MG63 (cell line): ENCODE measurements at regions not wholly inside any gene's neighbourhood (a gene's known extent, or its start where the extent isn't known, plus 50 kb on each side); places are given as distances from the start of the nearest gene placed in this dataset.
"Not testable (repeated sequence)": the region's sequence is repeated elsewhere in the genome, so short reads cannot be mapped to it uniquely, and the experiment has no call there.

ENCODE experiments used
- DNase-seq: peaks from one replicate; pipeline ENCODE4 v3.0.0-alpha.2; 2020
- H3K27me3 ChIP-seq: fragments of 250-450 bp; sonication (Bioruptor Pico); 2 replicates; pipeline ENCODE4 v1.5.1; 2020; ENCODE audit warnings: mild to moderate bottlenecking, moderate library complexity
- H3K36me3 ChIP-seq: fragments of 250-450 bp; sonication (Bioruptor Pico); 2 replicates; pipeline ENCODE4 v1.5.1; 2020; ENCODE audit warnings: mild to moderate bottlenecking, moderate library complexity
- H3K4me3 ChIP-seq: fragments of 250-450 bp; sonication (Bioruptor Pico); 2 replicates; pipeline ENCODE4 v1.5.1; 2020; ENCODE audit warnings: mild to moderate bottlenecking, moderate library complexity
- H3K9me3 ChIP-seq: fragments of 250-450 bp; sonication (Bioruptor Pico); 2 replicates; pipeline ENCODE4 v1.5.1; 2020; ENCODE audit warnings: mild to moderate bottlenecking, moderate library complexity

- H3K36me3 ChIP-seq: no peaks in the 10 kb centered on the region
- no peaks in the 10 kb centered on the region for H3K27me3 ChIP-seq
- no peak overlapping the region for H3K4me3 ChIP-seq
- H3K9me3 ChIP-seq: no peaks in the 10 kb centered on the region
- DNase-seq: no peak
These were observed 966.1 kb downstream of the FSCB start for GRCh38 chr14:43540948-43541347.

GRCh38 chr14:43539210-43539609, 967.9 kb downstream of the FSCB start:
- no peak for DNase-seq
- Histone ChIP-seq H3K36me3 (no peaks in the 10 kb centered on the region), H3K9me3 (no peaks in the 10 kb centered on the region), H3K27me3 (no peaks in the 10 kb centered on the region), H3K4me3 (no peak overlapping the region)

- no peak overlapping the region for H3K4me3 ChIP-seq
- no peaks in the 10 kb centered on the region for H3K36me3 ChIP-seq
- H3K9me3 ChIP-seq: no peaks in the 10 kb centered on the region
- no peak for DNase-seq
- H3K27me3 ChIP-seq: no peaks in the 10 kb centered on the region
These were observed 971.7 kb downstream of the FSCB start for GRCh38 chr14:43535231-43535838.

- DNase-seq: no peak
- Histone ChIP-seq H3K36me3 (no peaks in the 10 kb centered on the region), H3K27me3 (no peaks in the 10 kb centered on the region), H3K4me3 (no peak overlapping the region), H3K9me3 (no peaks in the 10 kb centered on the region)
These were observed 974.2 kb downstream of the FSCB start for GRCh38 chr14:43532825-43533416.

- Histone ChIP-seq H3K27me3 (no peaks in the 10 kb centered on the region), H3K36me3 (no peaks in the 10 kb centered on the region), H3K9me3 (no peaks in the 10 kb centered on the region), H3K4me3 (no peak overlapping the region)
- DNase-seq: no peak
These were observed 978.8 kb downstream of the FSCB start for GRCh38 chr14:43528321-43528720.

- no peaks in the 10 kb centered on the region for H3K9me3 ChIP-seq
- no peaks in the 10 kb centered on the region for H3K36me3 ChIP-seq
- H3K27me3 ChIP-seq: no peaks in the 10 kb centered on the region
- DNase-seq: no peak
- no peak overlapping the region for H3K4me3 ChIP-seq
These were observed 981.4 kb downstream of the FSCB start for GRCh38 chr14:43525658-43526057.

GRCh38 chr14:43522901-43523300, 984.2 kb downstream of the FSCB start:
- Histone ChIP-seq H3K36me3 (no peaks in the 10 kb centered on the region), H3K4me3 (no peak overlapping the region), H3K27me3 (no peaks in the 10 kb centered on the region), H3K9me3 (no peaks in the 10 kb centered on the region)
- DNase-seq: no peak

GRCh38 chr14:43522191-43522590, 984.9 kb downstream of the FSCB start:
- H3K9me3 ChIP-seq: no peaks in the 10 kb centered on the region
- DNase-seq: no peak
- H3K27me3 ChIP-seq: no peaks in the 10 kb centered on the region
- H3K4me3 ChIP-seq: no peak overlapping the region
- no peaks in the 10 kb centered on the region for H3K36me3 ChIP-seq

GRCh38 chr14:43503508-43503907, 1003.6 kb downstream of the FSCB start:
- Histone ChIP-seq H3K27me3 (no peaks in the 10 kb centered on the region), H3K4me3 (no peak overlapping the region), H3K36me3 (no peaks in the 10 kb centered on the region), H3K9me3 (no peaks in the 10 kb centered on the region)
- no peak for DNase-seq

GRCh38 chr14:43492359-43492758, 1014.7 kb downstream of the FSCB start:
- H3K9me3 ChIP-seq, DNase-seq, H3K36me3 ChIP-seq, H3K4me3 ChIP-seq, H3K27me3 ChIP-seq: not testable (repeated sequence)

GRCh38 chr14:43483415-43483814, 1023.7 kb downstream of the FSCB start:
- Histone ChIP-seq H3K4me3 (no peak overlapping the region), H3K27me3 (no peaks in the 10 kb centered on the region)

GRCh38 chr14:43481864-43482263, 1025.2 kb downstream of the FSCB start:
- DNase-seq: no peak
- no peaks in the 10 kb centered on the region for H3K36me3 ChIP-seq
- H3K9me3 ChIP-seq: no peaks in the 10 kb centered on the region
- H3K4me3 ChIP-seq: no peak overlapping the region
- no peaks in the 10 kb centered on the region for H3K27me3 ChIP-seq

More at GRCh38 chr14:43483415-43483814, 1023.7 kb downstream of the FSCB start:
- Histone ChIP-seq H3K9me3 (no peaks in the 10 kb centered on the region), H3K36me3 (no peaks in the 10 kb centered on the region)
- no peak for DNase-seq

GRCh38 chr14:43480976-43481375, 1026.1 kb downstream of the FSCB start:
- H3K36me3 ChIP-seq: no peaks in the 10 kb centered on the region
- H3K9me3 ChIP-seq: no peaks in the 10 kb centered on the region
- DNase-seq: no peak
- no peaks in the 10 kb centered on the region for H3K27me3 ChIP-seq
- no peak overlapping the region for H3K4me3 ChIP-seq

- no peaks in the 10 kb centered on the region for H3K36me3 ChIP-seq
- no peaks in the 10 kb centered on the region for H3K27me3 ChIP-seq
- no peak for DNase-seq
These were observed 1027.4 kb downstream of the FSCB start for GRCh38 chr14:43479596-43480195.

GRCh38 chr14:43476822-43477221, 1030.3 kb downstream of the FSCB start:
- no peak for DNase-seq
- Histone ChIP-seq H3K4me3 (no peak overlapping the region), H3K27me3 (no peaks in the 10 kb centered on the region), H3K9me3 (no peaks in the 10 kb centered on the region), H3K36me3 (no peaks in the 10 kb centered on the region)

More at GRCh38 chr14:43479596-43480195, 1027.4 kb downstream of the FSCB start:
- Histone ChIP-seq H3K4me3 (no peak overlapping the region), H3K9me3 (no peaks in the 10 kb centered on the region)

GRCh38 chr14:43475757-43476156, 1031.3 kb downstream of the FSCB start:
- no peak overlapping the region for H3K4me3 ChIP-seq
- no peak for DNase-seq
- H3K36me3 ChIP-seq: no peaks in the 10 kb centered on the region
- no peaks in the 10 kb centered on the region for H3K9me3 ChIP-seq
- H3K27me3 ChIP-seq: no peaks in the 10 kb centered on the region

GRCh38 chr14:43471595-43471994, 1035.5 kb downstream of the FSCB start:
- no peak for DNase-seq
- Histone ChIP-seq H3K36me3 (no peaks in the 10 kb centered on the region), H3K27me3 (no peaks in the 10 kb centered on the region), H3K9me3 (no peaks in the 10 kb centered on the region), H3K4me3 (no peak overlapping the region)

- Histone ChIP-seq H3K9me3 (no peaks in the 10 kb centered on the region), H3K27me3 (no peaks in the 10 kb centered on the region), H3K4me3 (no peak overlapping the region), H3K36me3 (no peaks in the 10 kb centered on the region)
- DNase-seq: no peak
These were observed 1042.1 kb downstream of the FSCB start for GRCh38 chr14:43464968-43465367.
